Astrocyte (in vitro differentiated cells and primary cell): ENCODE measurements at regions not wholly inside any gene's neighbourhood (a gene's known extent, or its start where the extent isn't known, plus 50 kb on each side); places are given as distances from the start of the nearest gene placed in this dataset.

Experiments used
- DNase-seq: peaks from one replicate; pipeline ENCODE4 v3.0.0-alpha.2; 2010; ENCODE audit warnings: low read depth
- FAIRE-seq: peaks from 2 replicates; lab custom pipeline; 2011; peaks lifted over from hg19 to GRCh38; lab: Jason Lieb, UNC
- H2AFZ ChIP-seq: 2 replicates; pipeline ENCODE4 v1.6.0; 2012; ENCODE audit warnings: low read depth, low read length, inconsistent platforms
- H3K27ac ChIP-seq: 2 replicates; pipeline ENCODE4 v1.5.1; 2011; ENCODE audit warnings: low read depth, low read length, inconsistent platforms
- H3K27me3 ChIP-seq: 2 replicates; pipeline ENCODE4 v1.6.0; 2011; ENCODE audit warnings: low read length, inconsistent platforms; ENCODE audit not compliant: insufficient read depth
- H3K36me3 ChIP-seq: 2 replicates; pipeline ENCODE4 v1.5.1; 2011; ENCODE audit warnings: low read length, inconsistent platforms; ENCODE audit not compliant: insufficient read depth
- H3K4me1 ChIP-seq: 2 replicates; pipeline ENCODE4 v1.5.1; 2011; ENCODE audit warnings: low read length, inconsistent platforms; ENCODE audit not compliant: insufficient read depth
- H3K4me2 ChIP-seq: 2 replicates; pipeline ENCODE4 v1.6.0; 2012; ENCODE audit warnings: low read length, inconsistent platforms
- H3K4me3 ChIP-seq: 2 replicates; pipeline ENCODE4 v1.5.1; 2011; ENCODE audit warnings: low read depth, mild to moderate bottlenecking, low read length, inconsistent platforms; ENCODE audit not compliant: insufficient read depth
- H3K79me2 ChIP-seq: 2 replicates; pipeline ENCODE4 v1.6.0; 2012; ENCODE audit warnings: mild to moderate bottlenecking, low read length, inconsistent platforms; ENCODE audit not compliant: insufficient read depth
- H3K9ac ChIP-seq: 2 replicates; pipeline ENCODE4 v1.6.0; 2012; ENCODE audit warnings: mild to moderate bottlenecking, low read length, inconsistent platforms
- H3K9me3 ChIP-seq: 2 replicates; pipeline ENCODE4 v1.5.1; 2012; ENCODE audit warnings: low read depth, mild to moderate bottlenecking, low read length, inconsistent platforms; ENCODE audit not compliant: insufficient read depth
- H4K20me1 ChIP-seq: 2 replicates; pipeline ENCODE4 v1.6.0; 2012; ENCODE audit warnings: low read length, inconsistent platforms; ENCODE audit not compliant: insufficient read depth
- H3K27ac Mint-ChIP-seq: one replicate; pipeline ENCODE4 v1.8.0; 2021; ENCODE audit warnings: mild to moderate bottlenecking, mixed read lengths; ENCODE audit not compliant: unreplicated experiment
- H3K27me3 Mint-ChIP-seq: one replicate; pipeline ENCODE4 v1.8.0; 2021; ENCODE audit warnings: low read depth, mixed read lengths; ENCODE audit not compliant: unreplicated experiment
- H3K36me3 Mint-ChIP-seq: one replicate; pipeline ENCODE4 v1.8.0; 2021; ENCODE audit warnings: low read depth, mixed read lengths; ENCODE audit not compliant: unreplicated experiment
- H3K4me1 Mint-ChIP-seq: one replicate; pipeline ENCODE4 v1.8.0; 2021; ENCODE audit warnings: low read depth, mixed read lengths; ENCODE audit not compliant: unreplicated experiment
- H3K4me3 Mint-ChIP-seq: one replicate; pipeline ENCODE4 v1.8.0; 2021; ENCODE audit warnings: mild to moderate bottlenecking, moderate library complexity, mixed read lengths; ENCODE audit not compliant: unreplicated experiment
- H3K9me3 Mint-ChIP-seq: one replicate; pipeline ENCODE4 v1.8.0; 2021; ENCODE audit warnings: mild to moderate bottlenecking, mixed read lengths; ENCODE audit not compliant: unreplicated experiment
- EZH2 ChIP-seq: IDR thresholded peaks from 2 replicates; pipeline ENCODE4 v1.6.1; 2012; ENCODE audit warnings: mild to moderate bottlenecking, low read length, inconsistent platforms; ENCODE audit not compliant: insufficient read depth
- TF ChIP-seq, protein P1 (sequence below): IDR thresholded peaks from 2 replicates; pipeline ENCODE4 v1.5.1; 2011; ENCODE audit warnings: low read depth, mild to moderate bottlenecking, inconsistent platforms, low read length, moderate library complexity; ENCODE audit not compliant: insufficient read depth

GRCh38 chr1:109850827-109851226, 59.8 kb upstream of the CSF1 start:
- no peaks in the 10 kb centered on the region for H3K27me3 ChIP-seq
- FAIRE-seq = no peak
- no peaks in the 10 kb centered on the region for H3K36me3 ChIP-seq
- no peaks in the 10 kb centered on the region for H4K20me1 ChIP-seq
- no peak overlapping the region for H3K9ac ChIP-seq
- no peaks in the 10 kb centered on the region for H3K79me2 ChIP-seq
- DNase-seq = peak; percentile 37
- no peak overlapping the region for H3K4me2 ChIP-seq
- no peak overlapping the region for H3K4me3 ChIP-seq
- no peak overlapping the region for H2AFZ ChIP-seq
- peaks cover 22% of the 10 kb centered on the region for H3K27me3 Mint-ChIP-seq
- no peaks in the 10 kb centered on the region for H3K4me1 ChIP-seq
- H3K4me3 Mint-ChIP-seq = no peak overlapping the region
- no peaks in the 10 kb centered on the region for H3K36me3 Mint-ChIP-seq
- H3K9me3 ChIP-seq = no peaks in the 10 kb centered on the region
- H3K9me3 Mint-ChIP-seq = peaks cover 8% of the 10 kb centered on the region
- no peak overlapping the region for H3K27ac Mint-ChIP-seq
- H3K4me1 Mint-ChIP-seq = no peaks in the 10 kb centered on the region
- no peak overlapping the region for H3K27ac ChIP-seq
- no peak for TF ChIP-seq EZH2
- TF ChIP-seq, protein P1, sequence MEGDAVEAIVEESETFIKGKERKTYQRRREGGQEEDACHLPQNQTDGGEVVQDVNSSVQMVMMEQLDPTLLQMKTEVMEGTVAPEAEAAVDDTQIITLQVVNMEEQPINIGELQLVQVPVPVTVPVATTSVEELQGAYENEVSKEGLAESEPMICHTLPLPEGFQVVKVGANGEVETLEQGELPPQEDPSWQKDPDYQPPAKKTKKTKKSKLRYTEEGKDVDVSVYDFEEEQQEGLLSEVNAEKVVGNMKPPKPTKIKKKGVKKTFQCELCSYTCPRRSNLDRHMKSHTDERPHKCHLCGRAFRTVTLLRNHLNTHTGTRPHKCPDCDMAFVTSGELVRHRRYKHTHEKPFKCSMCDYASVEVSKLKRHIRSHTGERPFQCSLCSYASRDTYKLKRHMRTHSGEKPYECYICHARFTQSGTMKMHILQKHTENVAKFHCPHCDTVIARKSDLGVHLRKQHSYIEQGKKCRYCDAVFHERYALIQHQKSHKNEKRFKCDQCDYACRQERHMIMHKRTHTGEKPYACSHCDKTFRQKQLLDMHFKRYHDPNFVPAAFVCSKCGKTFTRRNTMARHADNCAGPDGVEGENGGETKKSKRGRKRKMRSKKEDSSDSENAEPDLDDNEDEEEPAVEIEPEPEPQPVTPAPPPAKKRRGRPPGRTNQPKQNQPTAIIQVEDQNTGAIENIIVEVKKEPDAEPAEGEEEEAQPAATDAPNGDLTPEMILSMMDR = no peak

DNA sequence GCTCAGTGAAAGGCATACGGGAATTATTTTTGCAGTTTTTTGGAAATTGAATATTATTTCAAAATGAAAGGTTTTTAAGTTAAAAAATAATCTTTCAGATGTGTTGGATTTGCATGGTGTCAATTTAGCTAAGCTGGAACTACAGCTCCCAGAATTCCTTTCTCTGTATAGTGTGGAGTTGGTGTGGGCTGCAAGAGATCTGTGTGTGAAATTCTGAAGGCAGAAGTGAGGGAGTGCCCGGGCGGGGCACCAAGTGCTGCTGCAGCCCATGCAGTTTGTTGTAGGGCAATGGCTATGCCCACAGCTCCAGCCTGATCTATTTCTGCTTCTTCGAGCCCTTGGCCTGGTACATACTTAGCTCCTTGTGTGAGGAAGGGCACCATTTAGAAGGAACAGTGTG, 60.5 kb upstream of the CSF1 start:
- H3K4me3 ChIP-seq = no peak overlapping the region
- H2AFZ ChIP-seq = no peak overlapping the region
- Mint-ChIP-seq H3K36me3 (no peaks in the 10 kb centered on the region), H3K9me3 (peaks cover 8% of the 10 kb centered on the region), H3K4me1 (no peaks in the 10 kb centered on the region), H3K27ac (no peak overlapping the region), H3K27me3 (peaks cover 16% of the 10 kb centered on the region), H3K4me3 (no peak overlapping the region)
- H3K9ac ChIP-seq = no peak overlapping the region
- no peaks in the 10 kb centered on the region for H3K27me3 ChIP-seq
- no peak overlapping the region for H3K4me2 ChIP-seq
- H3K27ac ChIP-seq = no peak overlapping the region
- H3K9me3 ChIP-seq = no peaks in the 10 kb centered on the region
- no peak for DNase-seq
- H4K20me1 ChIP-seq = no peaks in the 10 kb centered on the region
- H3K36me3 ChIP-seq = no peaks in the 10 kb centered on the region
- no peaks in the 10 kb centered on the region for H3K4me1 ChIP-seq
- no peak for FAIRE-seq
- TF ChIP-seq, protein P1 = no peak
- no peak for TF ChIP-seq EZH2
- H3K79me2 ChIP-seq = no peaks in the 10 kb centered on the region

DNA sequence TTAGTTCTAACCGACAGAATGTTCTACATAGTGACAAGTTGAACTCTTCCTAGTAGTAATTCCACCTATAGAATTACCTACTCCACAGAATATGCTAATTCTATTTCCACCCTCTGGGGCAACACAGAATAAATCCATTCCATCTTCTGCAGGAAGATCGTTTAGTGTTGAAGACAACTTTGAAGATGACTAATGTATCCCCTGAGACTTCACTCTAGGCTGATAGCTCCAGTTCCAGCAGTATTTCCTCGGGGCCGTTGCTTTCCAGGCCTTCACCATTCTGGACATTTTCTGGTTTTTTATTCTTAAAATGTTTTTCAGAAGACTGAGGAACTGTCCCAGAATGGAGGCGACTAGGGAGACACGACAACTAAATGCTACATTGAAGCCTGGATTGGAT, 61.0 kb upstream of the CSF1 start:
- Histone ChIP-seq H3K9me3 (no peaks in the 10 kb centered on the region), H3K27ac (no peak overlapping the region), H3K79me2 (no peaks in the 10 kb centered on the region), H3K4me1 (no peaks in the 10 kb centered on the region), H2AFZ (no peak overlapping the region), H3K9ac (no peak overlapping the region), H3K27me3 (no peaks in the 10 kb centered on the region), H3K4me2 (no peak overlapping the region), H3K4me3 (no peak overlapping the region), H4K20me1 (no peaks in the 10 kb centered on the region), H3K36me3 (no peaks in the 10 kb centered on the region)
- Mint-ChIP-seq H3K4me1 (no peaks in the 10 kb centered on the region), H3K4me3 (no peak overlapping the region), H3K9me3 (peaks cover 8% of the 10 kb centered on the region), H3K27me3 (peaks cover 12% of the 10 kb centered on the region), H3K27ac (no peak overlapping the region), H3K36me3 (no peaks in the 10 kb centered on the region)
- DNase-seq (no peak), FAIRE-seq (no peak)
- TF ChIP-seq EZH2 = no peak
- TF ChIP-seq, protein P1 = no peak
